ENCODE measurements at regions not wholly inside any gene's neighbourhood (a gene's known extent, or its start where the extent isn't known, plus 50 kb on each side); places are given as distances from the start of the nearest gene placed in this dataset.

- no peaks in the 10 kb centered on the region for H3K79me2 ChIP-seq (ENCODE audit: control insufficient read depth, insufficient read depth, low read length)
- H3K4me1 ChIP-seq (ENCODE audit: control insufficient read depth, extremely low read depth, insufficient read depth, low read length): no peaks in the 10 kb centered on the region
- dilution Hi-C loops (cut with MboI; ENCODE audit: extremely low pct_ligation_motif_present, low sequenced_read_pairs): no loop called here
- no peak overlapping the region for H3K4me2 ChIP-seq (ENCODE audit: insufficient read depth, low read length)
- H3K9me1 ChIP-seq (replicated peaks; ENCODE audit: control insufficient read depth, extremely low read depth, insufficient read depth, low read length): no peaks in the 10 kb centered on the region
- ChIA-PET CTCF (interaction anchor here (1.1 kb wide), 1 partner anchor 9 kb away, joined by 4 read pairs; no protein-coding TSS in a partner anchor), POLR2A (no interaction called here)
- DNase-seq (ENCODE audit: low read depth, low spot score) (no peak), FAIRE-seq (no peak)
- no peaks in the 10 kb centered on the region for H4K20me1 ChIP-seq (replicated peaks; ENCODE audit: control insufficient read depth, extremely low read depth, insufficient read depth, low read length)
- intact Hi-C loops (cut with micrococcal nuclease): no loop called here
- no peaks in the 10 kb centered on the region for H3K9me3 ChIP-seq (replicated peaks; ENCODE audit: control insufficient read depth, insufficient read depth, low read length)
- H2AFZ ChIP-seq (ENCODE audit: low read depth, low read length): no peak overlapping the region
- BruUV-seq (replicated peaks): no TSS peak
- H3K36me3 ChIP-seq (ENCODE audit: control insufficient read depth in 2 of 2, extremely low read depth in 1 of 2, insufficient read depth in 2 of 2, low read length in 2 of 2): no peaks in the 10 kb centered on the region
- H3K27me3 ChIP-seq (ENCODE audit: control insufficient read depth in 2 of 2, insufficient read depth in 2 of 2, low read length in 2 of 2): peaks cover 7 to 12% of the 10 kb centered on the region in 2 experiments
- no peak overlapping the region for H3K4me3 ChIP-seq (replicated peaks in 1 of 3; ENCODE audit: insufficient read depth in 1 of 3, low read depth in 1 of 3, low read length in 3 of 3)
- no peak overlapping the region for H3K9ac ChIP-seq (replicated peaks; ENCODE audit: extremely low read depth, insufficient read depth, low read length)
- H3K27ac ChIP-seq (ENCODE audit: insufficient read depth, low read depth, low read length): no peak overlapping the region
- no peak for TF ChIP-seq FOS (IDR thresholded peaks at IDR 0.05; ENCODE audit: borderline replicate concordance, insufficient read depth, low read length)
- no peak for TF ChIP-seq MYC (IDR thresholded peaks at IDR 0.05; ENCODE audit: low read depth, low read length)
Observed at GRCh38 chr13:95441326-95441725, 111.2 kb upstream of the CLDN10 start.

- ChIA-PET CTCF (interaction anchor here (0.6 to 1.3 kb wide), 2 partner anchors 40 to 217 kb away, joined by 4 to 5 read pairs; no protein-coding TSS in a partner anchor), POLR2A (no interaction called here)
- Histone ChIP-seq H3K4me3 (replicated peaks in 1 of 3; ENCODE audit: insufficient read depth in 1 of 3, low read depth in 1 of 3, low read length in 3 of 3) (no peak overlapping the region), H3K27ac (ENCODE audit: insufficient read depth, low read depth, low read length) (no peak overlapping the region), H3K9ac (replicated peaks; ENCODE audit: extremely low read depth, insufficient read depth, low read length) (no peak overlapping the region), H3K9me3 (replicated peaks; ENCODE audit: control insufficient read depth, insufficient read depth, low read length) (no peaks in the 10 kb centered on the region), H3K27me3 (ENCODE audit: control insufficient read depth in 2 of 2, insufficient read depth in 2 of 2, low read length in 2 of 2) (peaks cover 7 to 14% of the 10 kb centered on the region in 2 experiments), H3K4me2 (ENCODE audit: insufficient read depth, low read length) (no peak overlapping the region), H4K20me1 (replicated peaks; ENCODE audit: control insufficient read depth, extremely low read depth, insufficient read depth, low read length) (no peaks in the 10 kb centered on the region), H3K79me2 (ENCODE audit: control insufficient read depth, insufficient read depth, low read length) (no peaks in the 10 kb centered on the region), H3K4me1 (ENCODE audit: control insufficient read depth, extremely low read depth, insufficient read depth, low read length) (no peaks in the 10 kb centered on the region), H2AFZ (ENCODE audit: low read depth, low read length) (no peak overlapping the region), H3K9me1 (replicated peaks; ENCODE audit: control insufficient read depth, extremely low read depth, insufficient read depth, low read length) (no peaks in the 10 kb centered on the region), H3K36me3 (ENCODE audit: control insufficient read depth in 2 of 2, extremely low read depth in 1 of 2, insufficient read depth in 2 of 2, low read length in 2 of 2) (no peaks in the 10 kb centered on the region)
- BruUV-seq (replicated peaks): no TSS peak
- TF ChIP-seq EZH2 (IDR thresholded peaks at IDR 0.05; ENCODE audit: borderline replicate concordance, low read depth, low read length, severe bottlenecking): no peak
- no peak for TF ChIP-seq GATA2 (IDR thresholded peaks at IDR 0.05; ENCODE audit: insufficient read depth, insufficient read length, low read depth, low read length)
- TF ChIP-seq JUN (IDR thresholded peaks at IDR 0.05; ENCODE audit: borderline replicate concordance, insufficient read depth, insufficient read length, low read depth): no peak
- TF ChIP-seq POLR2A (IDR thresholded peaks at IDR 0.05; ENCODE audit: low read depth, low read length): no peak
- TF ChIP-seq POLR2AphosphoS5 (IDR thresholded peaks at IDR 0.05; ENCODE audit: insufficient read depth, low read depth, low read length): no peak
- TF ChIP-seq FOS (IDR thresholded peaks at IDR 0.05; ENCODE audit: borderline replicate concordance, insufficient read depth, low read length): no peak
- no peak for TF ChIP-seq MAX (IDR thresholded peaks at IDR 0.05; ENCODE audit: insufficient read depth, insufficient read length)
- TF ChIP-seq MYC (IDR thresholded peaks at IDR 0.05; ENCODE audit: low read depth, low read length): no peak
- TF ChIP-seq CTCF (IDR thresholded peaks at IDR 0.05; ENCODE audit: extremely low read depth in 1 of 2, insufficient read depth in 1 of 2, low read depth in 1 of 2, low read length in 2 of 2): no peak
- dilution Hi-C loops (cut with MboI; ENCODE audit: extremely low pct_ligation_motif_present, low sequenced_read_pairs): no loop called here
- DNase-seq (ENCODE audit: low read depth, low spot score): no peak
- FAIRE-seq: no peak
- intact Hi-C loops (cut with micrococcal nuclease): no loop called here
Observed at GRCh38 chr13:95444006-95444730, 108.4 kb upstream of the CLDN10 start.
